ENCODE measurements at regions not wholly inside any gene's neighbourhood (a gene's known extent, or its start where the extent isn't known, plus 50 kb on each side); places are given as distances from the start of the nearest gene placed in this dataset.
"Not testable (repeated sequence)": the region's sequence is repeated elsewhere in the genome, so short reads cannot be mapped to it uniquely, and the experiment has no call there.

GRCh38 chr10:2888403-2889004, 178.8 kb upstream of the PFKP start:
- DNase-seq, result no peak

- no peak for DNase-seq
Measured at GRCh38 chr10:2887391-2888070, 179.8 kb upstream of the PFKP start.

- DNase-seq, result no peak
Measured at GRCh38 chr10:2886662-2887061, 180.7 kb upstream of the PFKP start.

- no peak for DNase-seq
Measured at GRCh38 chr10:2885288-2886278, 181.8 kb upstream of the PFKP start.

- DNase-seq, result not testable (repeated sequence)
Measured at GRCh38 chr10:2883983-2884540, 183.3 kb upstream of the PFKP start.

GRCh38 chr10:2883238-2883637, 184.1 kb upstream of the PFKP start:
- DNase-seq, result no peak

GRCh38 chr10:2882628-2883027, 184.7 kb upstream of the PFKP start:
- no peak for DNase-seq

- no peak for DNase-seq
Measured at GRCh38 chr10:2881720-2882620, 185.4 kb upstream of the PFKP start.

GRCh38 chr10:2880050-2880449, 187.3 kb upstream of the PFKP start:
- DNase-seq, result not testable (repeated sequence)

GRCh38 chr10:2878818-2879217, 188.5 kb upstream of the PFKP start:
- DNase-seq, result no peak

- no peak for DNase-seq
Measured at GRCh38 chr10:2876032-2876431, 191.3 kb upstream of the PFKP start.

- DNase-seq, result no peak
Measured at GRCh38 chr10:2874963-2875362, 192.4 kb upstream of the PFKP start.

- DNase-seq, result no peak
Measured at GRCh38 chr10:2873769-2874168, 193.6 kb upstream of the PFKP start.

- DNase-seq, result no peak
Measured at GRCh38 chr10:2871673-2872219, 195.6 kb upstream of the PFKP start.

- no peak for DNase-seq
Measured at GRCh38 chr10:2870654-2871053, 196.7 kb upstream of the PFKP start.

- no peak for DNase-seq
Measured at GRCh38 chr10:2867788-2868299, 199.5 kb upstream of the PFKP start.

- no peak for DNase-seq
Measured at GRCh38 chr10:2866569-2866968, 200.8 kb upstream of the PFKP start.

- DNase-seq, result no peak
Measured at GRCh38 chr10:2861632-2862210, 205.6 kb upstream of the PFKP start.

- DNase-seq, result no peak
Measured at GRCh38 chr10:2858452-2858851, 208.9 kb upstream of the PFKP start.

GRCh38 chr10:2856598-2856997, 210.8 kb upstream of the PFKP start:
- no peak for DNase-seq
